ENCODE measurements at regions not wholly inside any gene's neighbourhood (a gene's known extent, or its start where the extent isn't known, plus 50 kb on each side); places are given as distances from the start of the nearest gene placed in this dataset.
A peak's percentile ranks its signal among the peaks of the same experiment; 100 is the strongest.

GRCh38 chr6:54008589-54008988 is 102.7 kb upstream of the MLIP start:
- intact Hi-C loops (cut with DNase I) = no loop called here
- Histone ChIP-seq H3K4me1 (replicated peaks in 1 of 2) (peaks cover 0 to 9% of the 10 kb centered on the region in 2 donors), H3K4me3 (no peak overlapping the region), H3K27me3 (no peaks in the 10 kb centered on the region), H3K9me3 (replicated peaks in 1 of 3) (no peaks in the 10 kb centered on the region), H3K27ac (no peak overlapping the region), H3K36me3 (replicated peaks in 1 of 2) (no peaks in the 10 kb centered on the region)
- WGBS, 4 donors = 85 to 97% (median 88%) methylated on average over 1 of the region's 1 CpG
- DNase-seq = no peak
- no peak for TF ChIP-seq POLR2A (IDR thresholded peaks at IDR 0.05)
- no peak for TF ChIP-seq CTCF (IDR thresholded peaks at IDR 0.05)

- intact Hi-C loops (cut with DNase I) = no loop called here
- H3K4me1 ChIP-seq (replicated peaks in 1 of 2) = peaks cover 0 to 9% of the 10 kb centered on the region in 2 donors
- H3K27me3 ChIP-seq = no peaks in the 10 kb centered on the region
- WGBS, 4 donors = 83 to 89% (median 85%) methylated on average over 5 of the region's 5 CpGs
- no peaks in the 10 kb centered on the region for H3K9me3 ChIP-seq (replicated peaks in 1 of 3)
- TF ChIP-seq POLR2A (IDR thresholded peaks at IDR 0.05) (no peak), CTCF (IDR thresholded peaks at IDR 0.05) (no peak)
- no peaks in the 10 kb centered on the region for H3K36me3 ChIP-seq (replicated peaks in 1 of 2)
- H3K27ac ChIP-seq = no peak overlapping the region
- DNase-seq = no peak
- no peak overlapping the region for H3K4me3 ChIP-seq
Measured at GRCh38 chr6:54009052-54009654, 102.1 kb upstream of the MLIP start.

- DNase-seq = peak in 5 of 7 donors; percentile 31 to 64 (median 33)
- peak overlapping the region in 1 of 4 donors; percentile 45 for H3K4me3 ChIP-seq
- H3K4me1 ChIP-seq (replicated peaks in 1 of 2) = peaks cover 0 to 9% of the 10 kb centered on the region in 2 donors
- H3K27me3 ChIP-seq = no peaks in the 10 kb centered on the region
- no peaks in the 10 kb centered on the region for H3K36me3 ChIP-seq (replicated peaks in 1 of 2)
- no peak for TF ChIP-seq POLR2A (IDR thresholded peaks at IDR 0.05)
- TF ChIP-seq CTCF (IDR thresholded peaks at IDR 0.05) = no peak
- intact Hi-C loops (cut with DNase I) = no loop called here
- no peaks in the 10 kb centered on the region for H3K9me3 ChIP-seq (replicated peaks in 1 of 3)
- WGBS, 4 donors = 47 to 58% (median 51%) methylated on average over 7 of the region's 7 CpGs
- peak overlapping the region in 1 of 5 donors; percentile 75 for H3K27ac ChIP-seq
Measured at GRCh38 chr6:54010340-54011276, 100.6 kb upstream of the MLIP start.

GRCh38 chr6:54011277-54011648 is 100.0 kb upstream of the MLIP start:
- no peak for DNase-seq
- Histone ChIP-seq H3K27ac (peak overlapping the region in 1 of 5 donors; percentile 75), H3K4me3 (peak overlapping the region in 1 of 4 donors; percentile 45), H3K36me3 (replicated peaks in 1 of 2) (no peaks in the 10 kb centered on the region), H3K27me3 (no peaks in the 10 kb centered on the region), H3K9me3 (replicated peaks in 1 of 3) (no peaks in the 10 kb centered on the region), H3K4me1 (replicated peaks in 1 of 2) (peaks cover 0 to 9% of the 10 kb centered on the region in 2 donors)
- intact Hi-C loops (cut with DNase I) = no loop called here
- no peak for TF ChIP-seq POLR2A (IDR thresholded peaks at IDR 0.05)
- no peak for TF ChIP-seq CTCF (IDR thresholded peaks at IDR 0.05)
- 46 to 59% (median 54%) methylated on average over 5 of the region's 5 CpGs for WGBS, 4 donors
